ENCODE measurements at regions not wholly inside any gene's neighbourhood (a gene's known extent, or its start where the extent isn't known, plus 50 kb on each side); places are given as distances from the start of the nearest gene placed in this dataset.

DNA sequence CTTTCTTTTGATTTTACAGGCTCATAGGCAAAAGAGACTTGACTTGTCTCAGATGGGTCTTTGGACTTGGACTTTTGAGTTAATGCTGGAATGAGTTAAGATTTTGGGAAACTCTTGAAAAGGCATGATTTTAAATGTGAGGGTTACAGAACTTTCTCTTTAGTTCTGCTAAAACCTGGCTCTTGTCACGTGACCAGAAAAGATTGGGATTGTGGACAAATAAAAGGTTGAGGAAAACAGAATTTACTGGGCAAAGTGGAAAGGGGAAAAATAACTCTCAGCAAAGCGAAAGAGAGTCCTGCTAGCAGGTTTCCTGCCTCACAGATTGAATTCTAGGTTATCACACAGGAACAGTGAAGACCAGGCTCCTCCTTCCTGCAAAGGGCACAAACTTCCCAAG lies 114.0 kb downstream of the SPANXN4 start:
- H3K27ac ChIP-seq (ENCODE audit: low read depth, low read length) = no peak overlapping the region
- DNase-seq (ENCODE audit: low read depth in 1 of 2, low spot score in 2 of 2) (no peak), FAIRE-seq (no peak)
- H3K4me3 ChIP-seq (ENCODE audit: extremely low read depth in 1 of 4, insufficient read depth in 2 of 4, low read depth in 3 of 4, low read length in 4 of 4) = no peak overlapping the region
- no peak overlapping the region for H2BK20ac ChIP-seq (ENCODE audit: low read length)
- no peak overlapping the region for H3K4me2 ChIP-seq (ENCODE audit: insufficient read depth in 1 of 2, low read depth in 2 of 2, low read length in 2 of 2)
- no peak overlapping the region for H2AK5ac ChIP-seq (ENCODE audit: low read depth, low read length)
- H3K9ac ChIP-seq (replicated peaks in 1 of 4; ENCODE audit: extremely low read depth in 1 of 4, low read depth in 3 of 4, low read length in 3 of 4) = no peak overlapping the region
- H2BK12ac ChIP-seq (ENCODE audit: low read depth, low read length) = no peak overlapping the region
- no peak overlapping the region for H3K56ac ChIP-seq (replicated peaks; ENCODE audit: insufficient read length, low read depth, low read length)
- no peak overlapping the region for H4K5ac ChIP-seq (ENCODE audit: insufficient read length, low read depth, low read length)
- H3K79me1 ChIP-seq (ENCODE audit: low read depth, low read length) = no peaks in the 10 kb centered on the region
- ChIA-PET CTCF (ENCODE audit: partially characterized antibody) (no interaction called here), POLR2A (ENCODE audit: partially characterized antibody) (no interaction called here)
- H3K18ac ChIP-seq (ENCODE audit: extremely low read depth, low read length) = no peak overlapping the region
- no peak overlapping the region for H3K14ac ChIP-seq (ENCODE audit: insufficient read length)
- H3K27me3 ChIP-seq (replicated peaks in 1 of 4; ENCODE audit: control insufficient read depth in 3 of 4, extremely low read depth in 1 of 4, insufficient read depth in 3 of 4, low read length in 3 of 4) = no peaks in the 10 kb centered on the region
- no peaks in the 10 kb centered on the region for H4K20me1 ChIP-seq (replicated peaks in 1 of 2; ENCODE audit: control insufficient read depth in 1 of 2, insufficient read depth in 2 of 2, low read length in 2 of 2)
- no peak overlapping the region for H4K91ac ChIP-seq (replicated peaks; ENCODE audit: insufficient read length, low read length)
- 89% methylated on average over 2 of the region's 2 CpGs; no CpG with 5 or more reads in 1 of the 2 experiments for WGBS, 2 experiments (ENCODE audit: extremely low coverage in 1 of 2, insufficient coverage in 1 of 2, insufficient read length in 1 of 2, insufficient replicate concordance in 2 of 2, low coverage in 1 of 2, low lambda C conversion rate in 2 of 2, missing lambda C conversion rate in 1 of 2)
- no peak overlapping the region for H3K4ac ChIP-seq (replicated peaks; ENCODE audit: insufficient read length, low read depth, low read length)
- no peak overlapping the region for H3K23ac ChIP-seq (ENCODE audit: insufficient read length)
- no peak overlapping the region for H2AFZ ChIP-seq (ENCODE audit: low read length)
- H3K23me2 ChIP-seq (ENCODE audit: low read depth, low read length) = no peaks in the 10 kb centered on the region
- no peaks in the 10 kb centered on the region for H3K36me3 ChIP-seq (ENCODE audit: control insufficient read depth in 2 of 4, insufficient read depth in 4 of 4, low read length in 3 of 4)
- no peak overlapping the region for H4K8ac ChIP-seq (ENCODE audit: extremely low read depth, insufficient read depth, low read length)
- no peak overlapping the region for H2BK120ac ChIP-seq (replicated peaks; ENCODE audit: low read depth, low read length)
- H3K79me2 ChIP-seq (ENCODE audit: control insufficient read depth in 1 of 2, insufficient read depth in 2 of 2, low read length in 2 of 2) = no peaks in the 10 kb centered on the region
- no peak overlapping the region for H2BK5ac ChIP-seq (ENCODE audit: low read depth, low read length)
- H3K4me1 ChIP-seq (replicated peaks in 1 of 4; ENCODE audit: control insufficient read depth in 3 of 4, insufficient read depth in 4 of 4, low read length in 3 of 4) = no peaks in the 10 kb centered on the region
- H3K9me3 ChIP-seq (ENCODE audit: insufficient read depth in 2 of 2, low read depth in 1 of 2, low read length in 1 of 2) = peaks cover 0 to 11% of the 10 kb centered on the region in 2 experiments; a peak in 1 of 4 replicates
- H2BK15ac ChIP-seq (ENCODE audit: low read length) = no peak overlapping the region
- no peak for TF ChIP-seq CBX5 (IDR thresholded peaks at IDR 0.05; ENCODE audit: low read depth, low read length)
- TF ChIP-seq CHD1 (IDR thresholded peaks at IDR 0.05; ENCODE audit: low read depth, low read length) = no peak
- TF ChIP-seq RNF2 (IDR thresholded peaks at IDR 0.05; ENCODE audit: borderline replicate concordance, low read depth, low read length, missing control alignments, poor library complexity, severe bottlenecking) = no peak
- TF ChIP-seq RXRA (IDR thresholded peaks at IDR 0.05; ENCODE audit: insufficient read depth, low read depth, low read length) = no peak
- no peak for TF ChIP-seq HDAC6 (IDR thresholded peaks at IDR 0.05; ENCODE audit: low read depth, low read length)
- TF ChIP-seq TCF12 (IDR thresholded peaks at IDR 0.05; ENCODE audit: low read depth, low read length) = no peak
- no peak for TF ChIP-seq EZH2 (IDR thresholded peaks at IDR 0.05; ENCODE audit: low read depth, low read length, severe bottlenecking)

All from H1 (cell line).